HFF-Myc (cell line): ENCODE measurements at regions not wholly inside any gene's neighbourhood (a gene's known extent, or its start where the extent isn't known, plus 50 kb on each side); places are given as distances from the start of the nearest gene placed in this dataset.

Source experiments
- DNase-seq: peaks from one replicate; pipeline ENCODE4 v3.0.0-alpha.2; 2011; ENCODE audit warnings: low read depth; ENCODE audit errors: extremely low read depth
- H3K4me3 ChIP-seq: replicated peaks from 2 replicates; pipeline ENCODE4 v1.5.1; 2011; ENCODE audit warnings: low read depth, mild to moderate bottlenecking, control low read depth, low read length
- CTCF ChIP-seq: IDR thresholded peaks from 2 replicates; pipeline ENCODE4 v1.5.1; 2012; ENCODE audit warnings: mild to moderate bottlenecking, low read depth, low read length, control low read depth; ENCODE audit errors: missing control alignments

- no peak overlapping the region for H3K4me3 ChIP-seq
- TF ChIP-seq CTCF, result no peak
- no peak for DNase-seq
Observed at GRCh38 chr2:2547451-2547850, 216.4 kb upstream of the MYT1L start.

- H3K4me3 ChIP-seq, result no peak overlapping the region
- no peak for TF ChIP-seq CTCF
- no peak for DNase-seq
Observed at GRCh38 chr2:2546046-2546445, 215.0 kb upstream of the MYT1L start.

GRCh38 chr2:2542966-2543611 is 212.0 kb upstream of the MYT1L start:
- H3K4me3 ChIP-seq, result no peak overlapping the region
- TF ChIP-seq CTCF, result no peak
- no peak for DNase-seq

GRCh38 chr2:2542316-2542715 is 211.2 kb upstream of the MYT1L start:
- TF ChIP-seq CTCF, result no peak
- H3K4me3 ChIP-seq, result no peak overlapping the region
- no peak for DNase-seq

GRCh38 chr2:2540406-2540805 is 209.3 kb upstream of the MYT1L start:
- no peak for DNase-seq
- TF ChIP-seq CTCF, result no peak
- no peak overlapping the region for H3K4me3 ChIP-seq

GRCh38 chr2:2536416-2537056 is 205.5 kb upstream of the MYT1L start:
- no peak for DNase-seq
- H3K4me3 ChIP-seq, result no peak overlapping the region
- no peak for TF ChIP-seq CTCF
